ENCODE measurements at regions not wholly inside any gene's neighbourhood (a gene's known extent, or its start where the extent isn't known, plus 50 kb on each side); places are given as distances from the start of the nearest gene placed in this dataset.

DNA sequence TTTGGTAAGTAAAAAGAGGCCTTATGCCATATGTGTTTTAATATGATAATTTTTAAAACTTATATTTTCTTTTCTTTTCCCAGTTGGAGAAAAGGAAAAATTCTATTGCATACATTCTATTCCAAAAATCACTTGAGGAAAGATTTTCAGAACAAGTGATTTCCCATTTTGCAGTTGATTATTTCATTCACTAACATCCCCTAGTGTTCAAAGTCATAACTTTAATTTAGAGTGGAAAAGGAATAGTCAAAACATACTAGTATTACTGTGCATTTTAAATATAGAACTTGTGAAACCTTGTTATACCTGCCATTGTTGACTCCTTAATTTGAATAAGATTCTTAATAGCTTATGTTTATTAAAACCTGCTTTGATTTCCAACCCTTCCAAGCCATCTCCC, 1157.6 kb upstream of the ADGRL4 start:
- H3K4me3 Mint-ChIP-seq (ENCODE audit: low read depth) = no peak overlapping the region
- no peak for DNase-seq (ENCODE audit: low spot score, unreplicated experiment)
- no peaks in the 10 kb centered on the region for H3K36me3 Mint-ChIP-seq (ENCODE audit: insufficient read depth)
- H3K27me3 Mint-ChIP-seq = no peaks in the 10 kb centered on the region
- TF ChIP-seq, protein P1, sequence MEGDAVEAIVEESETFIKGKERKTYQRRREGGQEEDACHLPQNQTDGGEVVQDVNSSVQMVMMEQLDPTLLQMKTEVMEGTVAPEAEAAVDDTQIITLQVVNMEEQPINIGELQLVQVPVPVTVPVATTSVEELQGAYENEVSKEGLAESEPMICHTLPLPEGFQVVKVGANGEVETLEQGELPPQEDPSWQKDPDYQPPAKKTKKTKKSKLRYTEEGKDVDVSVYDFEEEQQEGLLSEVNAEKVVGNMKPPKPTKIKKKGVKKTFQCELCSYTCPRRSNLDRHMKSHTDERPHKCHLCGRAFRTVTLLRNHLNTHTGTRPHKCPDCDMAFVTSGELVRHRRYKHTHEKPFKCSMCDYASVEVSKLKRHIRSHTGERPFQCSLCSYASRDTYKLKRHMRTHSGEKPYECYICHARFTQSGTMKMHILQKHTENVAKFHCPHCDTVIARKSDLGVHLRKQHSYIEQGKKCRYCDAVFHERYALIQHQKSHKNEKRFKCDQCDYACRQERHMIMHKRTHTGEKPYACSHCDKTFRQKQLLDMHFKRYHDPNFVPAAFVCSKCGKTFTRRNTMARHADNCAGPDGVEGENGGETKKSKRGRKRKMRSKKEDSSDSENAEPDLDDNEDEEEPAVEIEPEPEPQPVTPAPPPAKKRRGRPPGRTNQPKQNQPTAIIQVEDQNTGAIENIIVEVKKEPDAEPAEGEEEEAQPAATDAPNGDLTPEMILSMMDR (IDR thresholded peaks at IDR 0.05; ENCODE audit: unreplicated experiment) = no peak
- H3K9me3 Mint-ChIP-seq (ENCODE audit: low read depth) = no peaks in the 10 kb centered on the region
- H3K27ac Mint-ChIP-seq = no peak overlapping the region
- H3K4me1 Mint-ChIP-seq (ENCODE audit: low read depth) = no peaks in the 10 kb centered on the region

DNA sequence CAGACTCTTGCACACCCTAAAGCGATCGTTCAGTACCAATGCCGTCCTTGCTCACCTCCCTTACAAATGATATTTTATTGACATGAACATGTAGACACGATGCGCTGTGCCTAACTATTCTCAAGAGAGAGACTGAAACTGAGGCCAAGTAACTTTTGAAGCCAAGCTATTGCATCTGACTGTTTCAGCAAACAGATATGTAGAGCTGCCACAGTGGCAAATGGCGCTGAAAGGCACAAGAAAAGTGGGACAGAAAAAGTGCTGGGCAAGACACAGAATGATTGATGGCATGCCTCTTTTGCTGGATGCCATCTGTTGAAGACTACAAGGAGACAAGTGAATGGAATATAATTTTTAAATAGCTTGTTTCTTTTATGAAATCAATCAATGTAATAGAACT, 1157.2 kb upstream of the ADGRL4 start:
- Mint-ChIP-seq H3K27me3 (no peaks in the 10 kb centered on the region), H3K4me3 (ENCODE audit: low read depth) (no peak overlapping the region), H3K27ac (no peak overlapping the region), H3K9me3 (ENCODE audit: low read depth) (no peaks in the 10 kb centered on the region), H3K36me3 (ENCODE audit: insufficient read depth) (no peaks in the 10 kb centered on the region), H3K4me1 (ENCODE audit: low read depth) (no peaks in the 10 kb centered on the region)
- TF ChIP-seq, protein P1 (IDR thresholded peaks at IDR 0.05; ENCODE audit: unreplicated experiment) = no peak
- DNase-seq (ENCODE audit: low spot score, unreplicated experiment) = no peak

DNA sequence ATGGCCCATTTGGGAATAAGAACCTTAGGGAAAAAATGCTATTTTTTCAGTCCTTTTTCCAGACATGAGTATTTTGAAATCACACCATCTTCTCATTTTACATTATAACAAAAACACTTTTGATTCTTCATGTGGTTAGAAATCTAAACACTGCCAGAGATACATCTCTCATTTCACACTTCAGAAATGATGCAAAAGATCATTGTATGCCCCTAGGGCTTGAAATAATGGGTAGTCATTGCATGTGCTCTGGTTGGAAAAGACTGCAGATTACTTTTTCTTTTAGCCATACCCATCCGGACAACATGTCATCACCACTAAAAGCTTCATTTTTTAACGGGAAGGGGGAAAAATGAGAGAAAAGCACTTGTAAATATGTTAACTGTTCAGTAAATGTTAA, 1152.2 kb upstream of the ADGRL4 start:
- DNase-seq (ENCODE audit: low spot score, unreplicated experiment) = no peak
- Mint-ChIP-seq H3K9me3 (ENCODE audit: low read depth) (no peaks in the 10 kb centered on the region), H3K4me1 (ENCODE audit: low read depth) (no peaks in the 10 kb centered on the region), H3K27me3 (no peaks in the 10 kb centered on the region), H3K36me3 (ENCODE audit: insufficient read depth) (no peaks in the 10 kb centered on the region), H3K4me3 (ENCODE audit: low read depth) (no peak overlapping the region), H3K27ac (no peak overlapping the region)
- TF ChIP-seq, protein P1 (IDR thresholded peaks at IDR 0.05; ENCODE audit: unreplicated experiment) = no peak

DNA sequence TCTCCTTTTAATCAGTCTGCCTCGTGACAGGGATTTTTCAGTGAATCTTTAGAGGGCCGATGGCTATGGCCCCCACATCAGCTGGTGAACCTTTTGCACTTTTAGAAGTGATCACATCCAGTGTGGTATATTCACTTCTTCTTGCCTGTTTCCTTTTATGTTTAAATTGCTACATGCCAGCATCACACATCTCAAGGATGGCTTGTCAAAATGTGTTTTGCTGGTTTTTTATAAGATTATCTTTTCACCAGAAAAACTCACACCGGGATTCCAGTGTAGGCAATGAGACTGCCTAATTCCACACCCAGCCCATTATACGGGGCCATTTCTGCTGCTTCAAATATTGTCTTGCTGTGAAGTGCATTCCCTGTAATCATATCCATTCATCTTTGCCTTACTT, 1151.7 kb upstream of the ADGRL4 start:
- DNase-seq (ENCODE audit: low spot score, unreplicated experiment) = no peak

DNA sequence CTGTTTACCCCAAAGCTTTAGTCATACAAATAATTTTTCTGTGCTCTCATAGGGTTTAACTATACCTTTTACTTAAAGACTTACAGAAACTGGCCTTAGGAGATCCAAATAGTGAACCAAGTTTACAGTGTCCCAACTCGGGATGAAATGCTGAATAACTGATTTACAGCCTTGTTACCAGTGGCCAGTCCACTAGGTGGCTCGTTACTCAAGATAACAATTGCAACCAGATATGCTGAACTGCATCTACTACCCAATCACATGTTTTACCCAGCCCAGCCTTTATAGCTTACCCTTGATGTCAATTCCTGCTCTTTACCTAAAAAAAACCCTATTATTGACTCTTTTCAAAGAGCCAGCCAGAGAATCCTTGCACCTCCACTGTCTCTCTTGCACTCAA, 1148.8 kb upstream of the ADGRL4 start:
- TF ChIP-seq, protein P1 (IDR thresholded peaks at IDR 0.05; ENCODE audit: unreplicated experiment) = peak; percentile 37
- H3K4me3 Mint-ChIP-seq (ENCODE audit: low read depth) = no peak overlapping the region
- DNase-seq (ENCODE audit: low spot score, unreplicated experiment) = no peak
- peaks cover 7% of the 10 kb centered on the region for H3K9me3 Mint-ChIP-seq (ENCODE audit: low read depth)
- H3K27me3 Mint-ChIP-seq = no peaks in the 10 kb centered on the region
- H3K36me3 Mint-ChIP-seq (ENCODE audit: insufficient read depth) = no peaks in the 10 kb centered on the region
- H3K27ac Mint-ChIP-seq = no peak overlapping the region
- H3K4me1 Mint-ChIP-seq (ENCODE audit: low read depth) = no peaks in the 10 kb centered on the region

More for the DNA sequence above, 1151.7 kb upstream of the ADGRL4 start:
- TF ChIP-seq, protein P1 (IDR thresholded peaks at IDR 0.05; ENCODE audit: unreplicated experiment) = no peak
- H3K27me3 Mint-ChIP-seq = no peaks in the 10 kb centered on the region
- no peak overlapping the region for H3K27ac Mint-ChIP-seq
- H3K36me3 Mint-ChIP-seq (ENCODE audit: insufficient read depth) = no peaks in the 10 kb centered on the region
- H3K4me3 Mint-ChIP-seq (ENCODE audit: low read depth) = no peak overlapping the region
- H3K9me3 Mint-ChIP-seq (ENCODE audit: low read depth) = no peaks in the 10 kb centered on the region
- no peaks in the 10 kb centered on the region for H3K4me1 Mint-ChIP-seq (ENCODE audit: low read depth)
